HS-5 (cell line): ENCODE measurements at regions not wholly inside any gene's neighbourhood (a gene's known extent, or its start where the extent isn't known, plus 50 kb on each side); places are given as distances from the start of the nearest gene placed in this dataset.
"Not testable (repeated sequence)": the region's sequence is repeated elsewhere in the genome, so short reads cannot be mapped to it uniquely, and the experiment has no call there.

Experiments used
- DNase-seq: peaks from one replicate; pipeline ENCODE4 v3.0.0-alpha.2; 2012; ENCODE audit warnings: low read depth

- DNase-seq, result not testable (repeated sequence)
Measured at GRCh38 chr12:124070394-124071074, 97.5 kb downstream of the ZNF664 start.

GRCh38 chr12:124071075-124071443 is 98.0 kb downstream of the ZNF664 start:
- DNase-seq, result no peak

- no peak for DNase-seq
Measured at GRCh38 chr12:124073356-124074035, 100.5 kb downstream of the ZNF664 start.

- DNase-seq, result no peak
Measured at GRCh38 chr12:124075841-124076240, 102.8 kb downstream of the ZNF664 start.

DNA sequence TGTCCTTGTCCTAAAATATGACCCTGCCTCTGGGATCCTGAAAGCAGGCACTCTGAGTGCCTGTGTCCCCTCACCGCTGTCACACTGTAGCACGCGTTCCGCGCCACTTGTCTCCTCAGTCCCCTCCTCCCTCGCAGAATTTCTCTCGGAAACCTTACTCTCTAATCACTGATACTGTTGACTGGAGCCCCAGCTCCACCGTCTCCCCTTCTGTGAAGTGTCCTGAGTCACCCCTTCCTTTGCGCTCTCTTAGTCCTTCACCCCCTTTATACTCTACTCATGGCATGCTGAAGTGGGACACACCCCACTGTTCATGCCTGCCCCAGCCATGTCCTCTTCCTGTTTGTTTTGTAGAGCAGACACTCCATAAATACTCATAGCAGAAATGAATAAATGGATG is 104.7 kb downstream of the ZNF664 start:
- no peak for DNase-seq

GRCh38 chr12:124078800-124079199 is 105.8 kb downstream of the ZNF664 start:
- no peak for DNase-seq

DNA sequence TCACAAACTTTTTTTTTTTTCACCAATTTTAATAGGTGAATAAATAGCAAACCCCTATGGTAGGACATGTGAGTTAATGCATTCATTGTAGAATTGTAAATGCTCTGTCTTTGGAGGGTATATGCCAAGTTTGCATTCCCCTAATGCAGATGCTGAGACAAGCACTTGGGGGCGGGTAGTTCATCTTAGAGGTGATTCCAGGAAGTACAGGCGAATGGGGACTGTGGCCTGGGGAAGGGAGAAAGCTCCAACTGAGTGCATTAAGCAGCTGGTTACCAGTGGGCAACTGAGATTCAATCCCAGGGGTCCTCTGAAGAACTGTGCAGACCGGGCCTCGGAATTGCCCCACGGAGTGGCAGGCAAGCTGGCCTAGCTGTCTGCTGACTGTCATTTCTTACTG is 107.6 kb downstream of the ZNF664 start:
- DNase-seq, result no peak

- no peak for DNase-seq
Measured at GRCh38 chr12:124082012-124082411, 109.0 kb downstream of the ZNF664 start.

- no peak for DNase-seq
Measured at GRCh38 chr12:124082687-124083086, 109.7 kb downstream of the ZNF664 start.

- no peak for DNase-seq
Measured at GRCh38 chr12:124083708-124084107, 110.7 kb downstream of the ZNF664 start.

DNA sequence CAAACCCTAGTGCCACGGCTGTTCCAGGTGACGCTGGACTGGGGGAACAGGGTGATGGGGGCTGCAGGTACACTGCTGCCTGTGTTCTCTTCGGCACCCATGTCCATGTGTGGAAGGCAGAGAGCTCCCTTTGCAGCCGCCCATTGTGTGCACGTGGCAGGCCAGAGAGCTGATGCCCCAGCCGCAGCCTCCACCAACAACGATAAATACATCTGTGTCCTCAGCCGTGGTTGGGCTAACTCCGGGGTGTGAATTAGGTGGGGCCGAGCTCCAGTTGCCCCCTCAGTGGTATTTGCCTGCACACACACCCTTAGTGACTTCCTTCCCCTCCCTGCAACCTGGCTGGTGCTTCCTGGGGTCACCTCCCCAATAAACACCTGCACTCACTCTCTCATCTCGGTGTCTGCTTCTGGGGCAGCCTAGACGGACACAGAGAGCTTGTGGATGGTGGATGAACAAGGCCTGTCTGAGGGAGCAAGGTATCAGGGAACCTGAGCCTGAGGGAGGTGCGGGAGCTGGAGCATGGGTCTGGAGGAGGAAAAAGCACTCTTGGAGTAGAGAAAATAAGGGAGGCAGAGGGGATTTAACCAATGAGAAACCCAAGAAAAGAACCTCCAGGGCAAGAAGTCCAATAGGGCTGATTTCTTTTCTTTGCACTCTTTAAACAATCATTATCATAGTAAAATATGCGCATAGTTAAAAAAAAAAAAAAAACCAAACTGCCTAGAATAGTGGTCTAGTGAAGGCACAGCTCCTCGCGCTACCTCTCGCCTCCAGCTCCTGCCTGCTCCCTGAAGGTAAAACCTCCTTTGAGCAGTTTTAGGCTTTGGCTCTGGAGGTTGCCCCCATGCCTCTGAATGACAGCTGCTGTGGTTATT is 112.6 kb downstream of the ZNF664 start:
- DNase-seq, result no peak

DNA sequence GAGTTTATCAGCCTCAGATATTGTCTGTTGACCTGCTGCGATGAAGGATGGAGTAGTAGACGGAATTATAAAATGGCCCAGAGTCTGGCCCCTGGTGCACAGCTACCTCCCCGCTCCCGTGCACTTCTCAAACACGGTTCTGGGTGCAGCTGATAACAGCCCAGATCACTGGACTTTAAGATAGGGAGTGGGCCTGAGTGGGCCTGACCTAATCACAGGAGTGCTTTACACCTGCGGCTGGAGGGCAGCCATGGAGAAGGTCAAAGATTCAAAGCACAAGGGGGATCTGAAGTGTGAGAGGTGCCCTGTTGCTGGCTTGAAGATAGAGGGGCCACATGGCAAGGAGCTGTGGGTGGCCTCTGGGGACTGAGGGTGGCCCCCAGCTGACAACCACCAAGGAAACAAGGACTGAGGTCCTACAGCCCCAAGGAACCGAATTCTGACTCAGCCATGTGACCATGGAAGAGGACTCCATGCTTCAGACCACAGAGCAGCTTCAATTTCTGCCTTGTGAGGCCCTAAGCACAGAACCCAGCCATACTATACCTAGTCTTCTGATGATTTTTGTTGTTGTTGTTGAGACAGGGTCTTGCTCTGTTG is 113.4 kb downstream of the ZNF664 start:
- no peak for DNase-seq

GRCh38 chr12:124087266-124088051 is 114.4 kb downstream of the ZNF664 start:
- no peak for DNase-seq

DNA sequence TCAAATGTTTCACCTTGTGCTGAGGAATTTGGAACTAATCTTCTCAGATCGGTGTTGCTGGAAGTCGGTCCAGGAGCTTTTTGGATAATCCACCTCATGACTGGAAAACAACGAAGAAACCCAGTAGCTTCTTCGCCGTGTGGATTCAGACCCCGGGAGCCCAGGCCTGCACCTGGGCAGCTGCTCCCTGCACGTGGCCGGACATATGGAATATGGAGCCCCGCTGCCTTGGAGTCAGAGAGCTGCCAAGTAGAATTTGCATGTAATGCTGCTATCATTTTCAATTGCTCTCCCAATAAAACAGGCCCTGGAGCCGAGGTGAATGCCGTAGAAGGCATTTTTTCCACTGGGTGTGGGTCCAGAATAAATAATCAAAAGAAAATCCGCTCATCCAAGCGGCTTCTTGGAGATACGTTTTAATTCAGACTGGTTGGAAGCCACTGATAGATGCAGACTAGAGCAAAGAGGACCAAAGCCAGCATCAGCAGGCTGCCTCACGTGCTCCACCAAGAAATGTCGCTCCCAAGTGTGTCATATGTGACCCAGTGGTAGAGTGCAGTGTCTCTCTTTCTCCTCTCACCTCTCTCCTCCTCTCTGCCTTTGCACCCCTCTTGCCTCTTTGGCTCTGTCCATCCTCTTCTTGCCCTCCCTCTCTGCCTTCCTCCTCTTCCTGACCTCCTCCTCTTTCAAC is 115.3 kb downstream of the ZNF664 start:
- DNase-seq, result no peak

DNA sequence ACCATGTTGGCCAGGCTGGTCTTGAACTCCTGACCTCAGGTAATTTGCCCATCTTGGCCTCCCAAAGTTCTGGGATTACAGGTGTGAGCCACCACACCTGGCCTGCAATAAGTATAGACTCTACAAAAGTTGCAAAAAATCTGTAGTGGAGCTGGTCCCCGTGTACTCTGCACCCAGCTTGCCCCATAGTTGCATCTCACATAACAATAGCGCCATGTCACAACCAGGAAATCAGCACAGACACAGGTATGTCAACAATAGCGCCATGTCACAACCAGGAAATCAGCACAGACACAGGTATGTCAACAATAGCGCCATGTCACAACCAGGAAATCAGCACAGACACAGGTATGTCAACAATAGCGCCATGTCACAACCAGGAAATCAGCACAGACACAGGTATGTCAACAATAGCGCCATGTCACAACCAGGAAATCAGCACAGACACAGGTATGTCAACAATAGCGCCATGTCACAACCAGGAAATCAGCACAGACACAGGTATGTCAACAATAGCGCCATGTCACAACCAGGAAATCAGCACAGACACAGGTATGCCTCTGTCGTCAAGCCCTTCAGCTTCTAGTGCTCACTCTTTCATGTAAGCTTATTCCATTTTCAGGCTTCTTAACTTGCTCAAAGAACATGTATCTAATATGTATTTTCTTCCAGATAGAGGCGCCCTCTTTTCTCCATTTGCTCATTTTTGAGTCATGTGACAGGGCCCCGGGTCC is 116.3 kb downstream of the ZNF664 start:
- not testable (repeated sequence) for DNase-seq

DNA sequence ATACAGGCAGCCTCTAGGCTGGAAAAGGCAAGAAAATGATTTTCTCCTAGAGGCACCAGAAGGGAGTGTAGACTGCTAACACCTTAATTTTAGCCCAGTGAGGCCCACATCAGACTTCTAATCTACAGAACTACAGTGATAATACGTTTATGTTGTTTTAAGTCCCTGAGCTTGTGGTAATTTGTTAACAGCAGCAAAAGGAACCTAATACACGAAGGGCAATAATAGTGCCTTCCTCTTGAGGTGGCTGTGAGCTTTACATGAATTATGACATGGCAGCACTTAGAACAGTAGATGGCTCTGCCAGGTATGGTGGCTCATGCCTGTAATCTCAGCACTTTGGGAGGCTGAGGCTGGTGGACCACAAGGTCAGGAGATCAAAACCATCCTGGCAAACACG is 118.8 kb downstream of the ZNF664 start:
- no peak for DNase-seq

DNA sequence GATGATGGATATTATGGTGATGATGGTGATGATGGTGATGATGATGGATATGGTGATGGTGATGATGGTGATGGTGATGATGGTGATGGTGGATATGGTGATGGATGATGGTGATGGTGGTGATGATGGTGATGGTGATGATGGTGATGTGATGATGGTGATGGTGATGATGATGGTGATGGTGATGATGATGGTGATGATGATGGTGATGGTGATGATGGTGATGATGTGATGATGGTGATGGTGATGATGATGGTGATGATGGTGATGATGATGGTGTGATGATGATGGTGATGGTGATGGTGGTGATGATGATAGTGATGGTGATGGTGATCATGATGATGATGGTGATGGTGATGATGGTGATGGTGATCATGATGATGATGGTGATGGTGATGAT is 119.5 kb downstream of the ZNF664 start:
- DNase-seq, result not testable (repeated sequence)

- DNase-seq, result no peak
Measured at GRCh38 chr12:124093297-124093696, 120.3 kb downstream of the ZNF664 start.

GRCh38 chr12:124094188-124094587 is 121.2 kb downstream of the ZNF664 start:
- DNase-seq, result no peak

DNA sequence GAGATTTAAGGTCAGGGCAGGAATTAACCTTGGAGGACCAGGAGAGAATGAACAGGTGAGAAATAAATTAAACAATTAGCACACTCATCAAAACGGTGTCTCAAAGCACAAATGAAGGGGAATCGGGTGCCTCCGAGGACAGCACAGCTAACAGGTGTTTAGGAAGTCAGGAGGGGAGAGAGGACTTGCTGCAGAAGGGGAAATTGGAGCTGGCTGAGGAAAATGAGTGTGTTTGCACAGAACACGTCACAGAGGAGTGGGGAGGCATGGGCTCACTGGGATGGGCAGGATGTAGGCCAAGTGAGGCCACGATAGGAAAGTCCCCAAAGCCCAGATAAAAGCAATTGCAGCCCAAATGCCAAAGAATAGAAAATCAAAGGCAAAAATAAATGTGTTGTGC is 121.7 kb downstream of the ZNF664 start:
- no peak for DNase-seq
